CD4-positive, alpha-beta T cell treated with Interleukin-10 for 1 hour (primary cell): ENCODE measurements at regions not wholly inside any gene's neighbourhood (a gene's known extent, or its start where the extent isn't known, plus 50 kb on each side); places are given as distances from the start of the nearest gene placed in this dataset.

Source experiments
- DNase-seq: peaks from one replicate; pipeline ENCODE4 v3.0.0-alpha.2; 2020

- DNase-seq = no peak
Observed at GRCh38 chr4:115376866-115377265, 263.4 kb upstream of the NDST4 start.

- no peak for DNase-seq
Observed at GRCh38 chr4:115374621-115375020, 261.2 kb upstream of the NDST4 start.

GRCh38 chr4:115370490-115370889, 257.1 kb upstream of the NDST4 start:
- no peak for DNase-seq

GRCh38 chr4:115370012-115370411, 256.6 kb upstream of the NDST4 start:
- no peak for DNase-seq

- DNase-seq = no peak
Observed at GRCh38 chr4:115366390-115366789, 253.0 kb upstream of the NDST4 start.

GRCh38 chr4:115365185-115365584, 251.8 kb upstream of the NDST4 start:
- no peak for DNase-seq

GRCh38 chr4:115361781-115362180, 248.4 kb upstream of the NDST4 start:
- no peak for DNase-seq

- DNase-seq = no peak
Observed at GRCh38 chr4:115360431-115360830, 247.0 kb upstream of the NDST4 start.

GRCh38 chr4:115357776-115358175, 244.4 kb upstream of the NDST4 start:
- DNase-seq = no peak

- no peak for DNase-seq
Observed at GRCh38 chr4:115356176-115356575, 242.8 kb upstream of the NDST4 start.

GRCh38 chr4:115355329-115355728, 241.9 kb upstream of the NDST4 start:
- DNase-seq = no peak

- no peak for DNase-seq
Observed at GRCh38 chr4:115353370-115353769, 239.9 kb upstream of the NDST4 start.

- DNase-seq = no peak
Observed at GRCh38 chr4:115343171-115343570, 229.8 kb upstream of the NDST4 start.

- no peak for DNase-seq
Observed at GRCh38 chr4:115334736-115335411, 221.5 kb upstream of the NDST4 start.

GRCh38 chr4:115332078-115332477, 218.7 kb upstream of the NDST4 start:
- no peak for DNase-seq

- no peak for DNase-seq
Observed at GRCh38 chr4:115331241-115331640, 217.8 kb upstream of the NDST4 start.

GRCh38 chr4:115325836-115326235, 212.4 kb upstream of the NDST4 start:
- no peak for DNase-seq

GRCh38 chr4:115323106-115323707, 209.8 kb upstream of the NDST4 start:
- no peak for DNase-seq

GRCh38 chr4:115315182-115315581, 201.8 kb upstream of the NDST4 start:
- DNase-seq = no peak

GRCh38 chr4:115310641-115311040, 197.2 kb upstream of the NDST4 start:
- DNase-seq = no peak

GRCh38 chr4:115294717-115295116, 181.3 kb upstream of the NDST4 start:
- no peak for DNase-seq

GRCh38 chr4:115293093-115293462, 179.7 kb upstream of the NDST4 start:
- no peak for DNase-seq

GRCh38 chr4:115292320-115293092, 179.1 kb upstream of the NDST4 start:
- DNase-seq = no peak

GRCh38 chr4:115287426-115287825, 174.0 kb upstream of the NDST4 start:
- DNase-seq = no peak
